ENCODE measurements at regions not wholly inside any gene's neighbourhood (a gene's known extent, or its start where the extent isn't known, plus 50 kb on each side); places are given as distances from the start of the nearest gene placed in this dataset.

GRCh38 chr21:38702196-38702595, 103.5 kb upstream of the ETS2 start:
- DNase-seq (ENCODE audit: low read depth) = no peak

DNA sequence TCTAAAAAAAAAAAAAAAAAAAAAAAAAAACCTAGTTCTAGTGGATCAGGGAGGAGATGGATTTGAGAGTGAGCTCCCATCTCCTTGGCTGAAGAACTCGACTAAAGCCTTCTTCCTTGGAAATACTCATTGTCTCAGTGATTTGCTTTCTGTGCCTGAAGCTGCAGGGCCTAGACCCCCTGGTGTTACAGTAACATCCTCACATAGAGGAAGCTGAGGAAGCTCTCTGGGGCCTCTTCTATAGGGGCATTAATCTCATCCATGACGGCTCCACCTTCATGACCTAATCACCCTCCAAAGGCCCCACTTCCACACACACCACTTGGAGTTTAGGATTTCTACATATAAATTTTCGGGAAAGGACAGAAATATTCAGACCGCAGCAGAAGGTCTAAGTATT, 95.9 kb upstream of the ETS2 start:
- no peak for DNase-seq (ENCODE audit: low read depth)

- peak; percentile 22 for DNase-seq (ENCODE audit: low read depth)
Measured at GRCh38 chr21:38712071-38712470, 93.7 kb upstream of the ETS2 start.

DNA sequence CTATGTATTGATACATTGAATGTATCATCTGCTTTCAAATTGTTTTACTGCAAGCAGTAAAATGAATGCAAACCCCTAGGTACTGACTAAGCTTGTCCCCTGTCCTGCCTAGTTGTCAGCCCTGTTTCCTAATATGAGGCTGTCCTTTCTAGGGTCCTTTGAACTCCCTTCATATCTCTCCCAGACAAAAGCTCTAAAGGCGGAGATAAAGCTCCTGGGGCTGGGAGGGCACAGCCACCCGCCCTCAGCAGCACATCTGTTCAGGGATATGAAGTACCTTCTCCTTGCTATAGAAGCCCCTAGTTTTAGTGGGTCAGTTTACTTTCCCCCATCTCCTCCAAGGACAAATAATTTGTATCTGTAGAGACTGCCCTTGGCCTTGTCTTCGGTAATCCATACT, 93.1 kb upstream of the ETS2 start:
- DNase-seq (ENCODE audit: low read depth) = no peak

- no peak for DNase-seq (ENCODE audit: low read depth)
Measured at GRCh38 chr21:38714039-38714817, 91.5 kb upstream of the ETS2 start.

DNA sequence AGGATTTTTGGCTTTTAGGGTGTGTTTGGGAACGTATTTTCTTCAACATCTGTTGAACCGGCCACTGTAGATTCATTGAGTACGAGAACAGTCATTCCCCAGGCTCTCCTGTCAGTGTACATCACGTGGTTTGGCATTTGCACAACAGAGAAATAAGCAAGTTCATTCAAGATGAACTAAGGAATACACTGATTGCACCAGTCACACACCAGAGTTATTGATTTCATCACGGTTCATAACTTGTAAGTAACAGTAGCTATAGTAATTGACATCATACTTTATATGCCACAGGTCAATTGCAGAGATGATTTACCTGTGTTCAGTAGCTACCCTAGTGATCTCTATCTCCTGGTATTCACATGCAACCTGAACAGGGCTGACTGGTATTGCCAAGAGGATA, 90.7 kb upstream of the ETS2 start:
- DNase-seq (ENCODE audit: low read depth) = no peak

DNA sequence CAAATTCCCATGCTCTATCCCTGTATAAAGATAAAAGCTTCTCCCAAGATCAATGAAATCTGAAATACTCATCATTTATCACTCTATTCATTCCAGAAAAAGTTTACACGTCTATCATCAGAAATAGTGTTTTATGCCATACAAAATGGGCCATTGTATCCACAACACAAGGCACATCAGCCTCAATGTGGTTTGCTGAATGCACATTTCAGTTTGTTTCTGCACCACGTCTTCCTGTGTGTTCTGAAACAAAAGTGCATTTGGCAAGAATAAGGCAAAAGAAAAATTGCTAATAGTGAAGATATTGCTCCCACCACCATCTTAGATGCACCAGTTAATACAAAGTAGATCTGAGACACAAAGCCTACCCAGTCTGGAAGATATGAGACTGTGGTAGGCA, 89.6 kb upstream of the ETS2 start:
- DNase-seq (ENCODE audit: low read depth) = no peak

DNA sequence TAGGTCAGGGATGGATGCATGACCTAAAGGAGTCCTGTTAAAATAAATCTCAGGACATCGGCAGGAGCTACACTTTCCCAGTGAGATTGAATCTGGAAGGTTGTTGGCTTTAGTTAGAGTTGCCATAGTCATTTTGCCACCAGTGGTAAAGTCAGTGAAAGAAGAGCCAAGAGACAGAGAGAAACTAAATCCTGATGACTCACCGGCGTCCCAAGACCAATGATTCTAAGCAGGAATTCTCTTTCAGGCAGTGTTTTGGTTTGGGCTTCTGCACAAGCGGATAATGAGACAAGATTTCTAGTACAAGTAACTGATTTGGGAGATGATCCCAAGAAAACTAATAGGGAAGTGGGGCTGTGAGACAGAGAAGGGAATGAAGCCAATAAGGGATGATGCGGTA, 88.8 kb upstream of the ETS2 start:
- DNase-seq (ENCODE audit: low read depth) = no peak

- DNase-seq (ENCODE audit: low read depth) = no peak
Measured at GRCh38 chr21:38718481-38718880, 87.2 kb upstream of the ETS2 start.

GRCh38 chr21:38720074-38720473, 85.7 kb upstream of the ETS2 start:
- DNase-seq (ENCODE audit: low read depth) = no peak

DNA sequence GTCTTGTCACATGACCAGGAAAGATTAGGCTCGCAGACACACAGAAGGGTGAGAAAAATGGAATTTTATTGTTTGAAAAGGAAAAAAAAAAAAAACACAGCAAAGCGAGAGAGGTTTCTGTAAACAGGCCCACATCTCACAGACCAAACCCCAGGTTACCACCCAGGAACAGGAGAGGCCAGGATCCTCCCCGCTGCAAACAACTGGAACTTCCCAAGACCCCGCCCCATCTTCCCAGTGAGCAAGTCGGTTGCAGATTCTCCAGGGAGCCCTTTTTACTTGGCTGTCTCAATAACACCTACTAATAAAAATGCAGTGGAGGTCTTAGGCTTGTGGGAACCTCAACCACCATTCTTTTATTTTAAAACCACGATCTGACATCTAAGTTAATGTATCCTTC, 84.7 kb upstream of the ETS2 start:
- DNase-seq (ENCODE audit: low read depth) = no peak

- no peak for DNase-seq (ENCODE audit: low read depth)
Measured at GRCh38 chr21:38721958-38722357, 83.8 kb upstream of the ETS2 start.

DNA sequence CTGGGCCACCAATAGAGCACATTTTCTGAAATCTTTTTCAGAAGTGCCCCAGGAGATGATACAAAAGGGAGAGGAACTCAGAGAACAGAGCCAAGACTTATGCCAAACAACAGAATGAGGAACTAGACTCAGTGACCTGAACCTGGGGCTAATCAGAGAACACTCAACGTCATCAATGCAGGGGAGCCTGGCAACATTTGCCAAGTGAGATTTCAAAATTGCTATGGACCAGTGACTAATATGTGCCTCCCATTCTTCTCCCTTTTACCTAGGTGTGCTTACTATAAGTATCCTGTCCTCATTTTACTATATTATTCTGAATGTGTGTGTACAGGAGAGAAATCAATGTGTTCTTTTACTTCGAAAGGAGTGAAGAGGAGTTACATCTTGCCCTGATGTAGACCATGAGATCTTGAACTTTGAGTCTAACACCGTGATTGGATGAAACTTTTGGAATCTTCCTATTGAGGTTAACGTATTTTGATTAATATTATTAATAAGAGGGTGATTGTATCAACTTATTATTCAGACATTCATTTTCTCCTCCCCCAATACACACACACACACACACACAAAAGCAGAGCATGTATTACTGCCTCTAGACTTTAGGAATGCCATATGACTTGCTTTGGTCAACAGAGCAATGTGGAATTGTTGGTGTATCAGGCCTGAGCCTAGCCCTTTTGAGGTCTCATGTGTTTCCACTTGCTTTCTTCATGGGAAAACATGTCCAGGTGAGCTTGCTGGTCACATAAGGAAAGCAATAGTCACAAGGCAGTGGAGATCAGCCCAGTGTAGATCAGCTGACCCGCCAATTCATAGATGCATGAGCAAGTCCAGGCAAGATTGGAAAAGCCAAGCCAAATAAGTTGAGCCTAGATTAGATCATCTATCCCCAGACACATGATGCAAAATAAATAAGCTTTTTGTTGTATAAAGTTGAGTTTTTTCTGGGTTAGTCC, 80.3 kb upstream of the ETS2 start:
- DNase-seq (ENCODE audit: low read depth) = no peak

- DNase-seq (ENCODE audit: low read depth) = no peak
Measured at GRCh38 chr21:38726482-38726881, 79.2 kb upstream of the ETS2 start.

GRCh38 chr21:38729291-38729690, 76.4 kb upstream of the ETS2 start:
- no peak for DNase-seq (ENCODE audit: low read depth)

GRCh38 chr21:38729754-38730379, 75.9 kb upstream of the ETS2 start:
- no peak for DNase-seq (ENCODE audit: low read depth)

DNA sequence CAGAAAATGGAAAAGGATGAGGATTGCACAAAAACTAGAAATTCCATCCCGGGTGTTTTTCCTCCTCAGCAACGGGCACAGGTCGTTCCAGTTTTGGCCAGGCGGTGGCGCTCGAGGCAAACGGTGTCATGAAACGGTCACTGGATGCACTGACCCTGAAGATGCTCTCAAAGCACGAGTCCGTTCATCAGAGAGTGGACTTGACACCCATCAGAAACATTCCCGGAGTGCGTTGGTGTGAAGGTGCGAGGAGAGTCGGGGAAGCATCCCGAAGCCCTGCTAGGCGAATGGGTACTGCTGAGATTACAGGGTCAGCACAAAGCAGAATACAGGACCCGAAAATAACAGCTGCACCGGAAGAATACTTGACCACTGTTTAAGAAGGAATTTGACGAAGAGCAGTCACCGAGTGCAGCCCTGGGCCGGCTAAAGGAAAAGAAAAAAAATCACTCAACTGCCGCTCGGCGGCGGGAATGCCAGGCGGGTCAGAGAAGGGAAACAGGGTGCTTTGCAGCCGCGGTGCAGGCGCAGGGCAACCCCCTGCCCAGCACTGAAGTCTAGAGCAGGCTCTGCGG, 71.7 kb upstream of the ETS2 start:
- peak; percentile 54 for DNase-seq (ENCODE audit: low read depth)

DNA sequence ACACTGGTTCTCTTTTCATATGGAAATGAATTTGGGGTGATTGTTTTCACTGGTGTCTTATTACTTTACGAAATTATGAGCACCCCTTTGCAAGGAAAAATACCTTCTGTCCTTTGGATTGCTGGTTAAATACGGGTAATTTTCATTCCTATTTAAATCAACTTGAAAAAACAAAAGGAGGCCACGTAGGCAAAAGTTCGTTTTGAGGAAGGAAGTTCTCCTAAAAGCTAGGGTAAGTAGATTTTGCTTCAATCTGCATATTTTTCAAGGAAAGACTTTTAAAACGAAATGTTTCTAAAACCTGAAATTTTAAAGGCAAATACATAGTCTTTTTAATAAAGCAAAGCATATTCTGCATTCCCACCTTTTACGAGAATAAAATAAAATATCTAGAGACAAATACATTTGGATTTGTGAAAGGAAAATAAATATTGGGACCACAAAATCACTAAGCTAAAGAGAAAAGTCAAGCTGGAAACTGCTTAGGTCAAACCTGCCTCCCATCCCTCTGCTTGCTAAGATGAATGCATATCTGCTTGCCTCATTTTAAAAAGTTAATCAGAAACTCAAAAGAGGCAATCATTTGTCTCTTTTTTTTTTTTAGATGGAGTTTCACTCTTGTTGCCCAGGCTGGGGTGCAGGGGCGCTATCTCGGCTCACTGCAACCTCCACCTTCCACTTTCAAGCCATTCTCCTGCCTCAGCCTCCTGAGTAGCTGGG, 70.9 kb upstream of the ETS2 start:
- DNase-seq (ENCODE audit: low read depth) = no peak

DNA sequence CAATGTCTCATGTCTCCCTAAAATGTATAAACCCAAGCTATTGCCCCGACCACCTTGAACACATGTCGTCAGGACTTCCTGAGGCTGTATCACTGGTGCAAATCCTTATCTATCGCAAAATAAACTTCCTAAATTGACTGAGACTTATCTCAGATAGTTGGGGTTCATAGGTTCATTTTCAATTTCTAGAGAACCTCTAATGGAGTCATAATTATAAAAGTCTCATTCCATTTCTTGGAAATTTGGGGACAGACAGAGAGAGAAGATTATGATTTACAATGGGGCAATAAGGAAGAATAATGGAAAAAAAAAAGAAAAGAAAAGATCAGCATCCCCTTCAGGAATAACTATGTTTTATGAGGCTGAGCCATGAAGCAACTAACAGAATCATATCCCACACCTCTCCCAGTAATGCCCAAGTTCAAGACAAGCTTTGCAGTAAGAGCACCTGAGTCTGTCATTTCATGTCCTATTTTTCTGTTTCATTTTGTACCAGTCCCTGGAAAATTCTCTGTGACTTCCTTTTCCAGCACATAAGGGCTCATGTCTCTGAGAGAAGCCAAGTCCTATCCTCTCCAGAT, 70.0 kb upstream of the ETS2 start:
- DNase-seq (ENCODE audit: low read depth) = no peak

DNA sequence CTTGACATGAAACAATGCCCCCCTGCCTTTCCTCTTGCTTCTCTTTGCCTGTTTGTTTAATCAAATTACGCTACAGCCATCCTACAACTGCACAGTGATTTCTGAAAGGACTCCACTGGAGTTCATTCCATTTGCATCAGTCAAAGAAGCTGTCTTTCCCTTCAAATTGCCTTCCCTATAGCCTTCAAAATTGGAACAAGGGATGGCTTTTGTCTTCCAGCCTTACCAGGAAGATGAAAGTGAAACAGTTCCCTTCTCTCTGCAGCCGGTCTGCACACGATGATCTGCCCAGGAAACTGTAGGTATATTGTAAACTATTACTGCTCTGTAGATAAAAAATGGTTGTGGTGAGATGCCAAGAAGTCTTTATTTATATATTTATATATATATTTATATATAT, 65.6 kb upstream of the ETS2 start:
- DNase-seq (ENCODE audit: low read depth) = no peak
